Endodermal cell (in vitro differentiated cells): ENCODE measurements at regions not wholly inside any gene's neighbourhood (a gene's known extent, or its start where the extent isn't known, plus 50 kb on each side); places are given as distances from the start of the nearest gene placed in this dataset.

ENCODE experiments used
- DNase-seq: peaks from one replicate; pipeline ENCODE4 v3.0.0-alpha.2; 2017
- H3K27ac ChIP-seq: 2 replicates; pipeline ENCODE4 v1.5.1; 2013; ENCODE audit warnings: mild to moderate bottlenecking, low read depth, low read length, moderate library complexity
- H3K27me3 ChIP-seq: 2 replicates; pipeline ENCODE4 v1.6.1; 2013; ENCODE audit warnings: mild to moderate bottlenecking, low read length, moderate library complexity; ENCODE audit not compliant: insufficient read depth, control insufficient read depth, poor library complexity, severe bottlenecking
- H3K36me3 ChIP-seq: 2 replicates; pipeline ENCODE4 v1.7.0; 2013; ENCODE audit warnings: mild to moderate bottlenecking, low read length, moderate library complexity; ENCODE audit not compliant: control insufficient read depth, insufficient read depth
- H3K4me1 ChIP-seq: one replicate; pipeline ENCODE4 v1.7.0; 2013; ENCODE audit warnings: low read length; ENCODE audit not compliant: control insufficient read depth, insufficient read depth
- H3K4me3 ChIP-seq: 2 replicates; pipeline ENCODE4 v1.5.1; 2013; ENCODE audit warnings: mild to moderate bottlenecking, low read length, moderate library complexity
- H3K9ac ChIP-seq: 2 replicates; pipeline ENCODE4 v1.6.1; 2013; ENCODE audit warnings: mild to moderate bottlenecking, low read length, moderate library complexity; ENCODE audit not compliant: poor library complexity, severe bottlenecking; ENCODE audit errors: extremely low read depth
- H3K9me3 ChIP-seq: 2 replicates; pipeline ENCODE4 v1.6.1; 2013; ENCODE audit warnings: mild to moderate bottlenecking, low read length, moderate library complexity; ENCODE audit not compliant: control insufficient read depth
- H3K27ac Mint-ChIP-seq: 2 replicates; pipeline ENCODE4 v1.8.0; 2020; ENCODE audit warnings: mixed read lengths
- H3K27me3 Mint-ChIP-seq: 2 replicates; pipeline ENCODE4 v1.8.0; 2021; ENCODE audit warnings: mild to moderate bottlenecking, mixed read lengths; ENCODE audit not compliant: insufficient read depth
- H3K36me3 Mint-ChIP-seq: 2 replicates; pipeline ENCODE4 v1.8.0; 2020; ENCODE audit warnings: low read depth, mixed read lengths
- H3K4me1 Mint-ChIP-seq: 2 replicates; pipeline ENCODE4 v1.8.0; 2020; ENCODE audit warnings: mixed read lengths
- H3K4me3 Mint-ChIP-seq: 2 replicates; pipeline ENCODE4 v1.8.0; 2020; ENCODE audit warnings: mild to moderate bottlenecking, moderate library complexity, mixed read lengths
- H3K9me3 Mint-ChIP-seq: 2 replicates; pipeline ENCODE4 v1.8.0; 2020; ENCODE audit warnings: mild to moderate bottlenecking, mixed read lengths
- CTCF ChIP-seq: fragments of 200-600 bp; sonication (generic); conservative IDR thresholded peaks from 2 replicates; pipeline ENCODE4 v1.5.0; 2021; ENCODE audit warnings: antibody characterized with exemption, mild to moderate bottlenecking
- WGBS, 2 experiments: methylation state at CpG; one replicate each; pipeline versions ENCODE4 v1.1.5 to v1.1.7; 2013; ENCODE audit warnings: missing lambda C conversion rate in 2 of 2, mixed read lengths in 1 of 2; ENCODE audit not compliant: insufficient coverage in 1 of 2, insufficient read length in 1 of 2; 5-methylcytosine and 5-hydroxymethylcytosine counted together

GRCh38 chr2:64203131-64203857, 59.1 kb upstream of the PELI1 start:
- no peak for DNase-seq

GRCh38 chr2:64203858-64204632, 59.8 kb upstream of the PELI1 start:
- 72 to 73% methylated on average over 10 to 12 of the region's 12 CpGs for WGBS, 2 experiments

More at GRCh38 chr2:64203131-64203857, 59.1 kb upstream of the PELI1 start:
- Histone ChIP-seq H3K4me1 (peaks cover 12% of the 10 kb centered on the region), H3K27ac (peak overlapping the region; percentile 42), H3K4me3 (no peak overlapping the region), H3K27me3 (no peaks in the 10 kb centered on the region), H3K36me3 (no peaks in the 10 kb centered on the region), H3K9me3 (no peaks in the 10 kb centered on the region), H3K9ac (peak overlapping the region; percentile 16)
- H3K4me3 Mint-ChIP-seq, result no peak overlapping the region
- H3K4me1 Mint-ChIP-seq, result peaks cover 35% of the 10 kb centered on the region
- peak overlapping the region; percentile 78 for H3K27ac Mint-ChIP-seq
- WGBS, 2 experiments, result 89 to 100% methylated on average over 3 to 4 of the region's 4 CpGs
- no peaks in the 10 kb centered on the region for H3K27me3 Mint-ChIP-seq
- no peaks in the 10 kb centered on the region for H3K9me3 Mint-ChIP-seq
- H3K36me3 Mint-ChIP-seq, result no peaks in the 10 kb centered on the region
- no peak for TF ChIP-seq CTCF

GRCh38 chr2:64204703-64205102, 60.5 kb upstream of the PELI1 start:
- no peaks in the 10 kb centered on the region for H3K36me3 ChIP-seq
- DNase-seq, result no peak
- Mint-ChIP-seq H3K4me1 (peaks cover 29% of the 10 kb centered on the region), H3K27ac (no peak overlapping the region), H3K4me3 (no peak overlapping the region), H3K9me3 (no peaks in the 10 kb centered on the region), H3K27me3 (no peaks in the 10 kb centered on the region), H3K36me3 (no peaks in the 10 kb centered on the region)
- H3K4me3 ChIP-seq, result no peak overlapping the region
- H3K9me3 ChIP-seq, result no peaks in the 10 kb centered on the region
- no peak overlapping the region for H3K9ac ChIP-seq
- peaks cover 6% of the 10 kb centered on the region for H3K4me1 ChIP-seq
- H3K27ac ChIP-seq, result no peak overlapping the region
- 93 to 100% methylated on average over 2 to 6 of the region's 6 CpGs for WGBS, 2 experiments
- H3K27me3 ChIP-seq, result no peaks in the 10 kb centered on the region
- TF ChIP-seq CTCF, result no peak

More at GRCh38 chr2:64203858-64204632, 59.8 kb upstream of the PELI1 start:
- Mint-ChIP-seq H3K9me3 (no peaks in the 10 kb centered on the region), H3K4me3 (no peak overlapping the region), H3K4me1 (peaks cover 35% of the 10 kb centered on the region), H3K36me3 (no peaks in the 10 kb centered on the region), H3K27ac (peak overlapping the region; percentile 78), H3K27me3 (no peaks in the 10 kb centered on the region)
- H3K36me3 ChIP-seq, result no peaks in the 10 kb centered on the region
- H3K9me3 ChIP-seq, result no peaks in the 10 kb centered on the region
- H3K27ac ChIP-seq, result peak overlapping the region; percentile 41
- DNase-seq, result no peak
- H3K4me1 ChIP-seq, result peaks cover 12% of the 10 kb centered on the region
- H3K27me3 ChIP-seq, result no peaks in the 10 kb centered on the region
- no peak overlapping the region for H3K4me3 ChIP-seq
- H3K9ac ChIP-seq, result no peak overlapping the region
- no peak for TF ChIP-seq CTCF
